HG02623 (cell line): ENCODE measurements at regions not wholly inside any gene's neighbourhood (a gene's known extent, or its start where the extent isn't known, plus 50 kb on each side); places are given as distances from the start of the nearest gene placed in this dataset.

Experiments
- ATAC-seq: cut with Tn5 transposase; IDR thresholded peaks from one replicate; pipeline ENCODE4 v1.9.1; 2021; ENCODE audit warnings: moderate library complexity; ENCODE audit not compliant: unreplicated experiment

GRCh38 chr18:44518666-44519065 lies 162.0 kb upstream of the SETBP1 start:
- no peak for ATAC-seq

- no peak for ATAC-seq
Measured at GRCh38 chr18:44520981-44521667, 159.6 kb upstream of the SETBP1 start.

- no peak for ATAC-seq
Measured at GRCh38 chr18:44521668-44522022, 159.0 kb upstream of the SETBP1 start.

DNA sequence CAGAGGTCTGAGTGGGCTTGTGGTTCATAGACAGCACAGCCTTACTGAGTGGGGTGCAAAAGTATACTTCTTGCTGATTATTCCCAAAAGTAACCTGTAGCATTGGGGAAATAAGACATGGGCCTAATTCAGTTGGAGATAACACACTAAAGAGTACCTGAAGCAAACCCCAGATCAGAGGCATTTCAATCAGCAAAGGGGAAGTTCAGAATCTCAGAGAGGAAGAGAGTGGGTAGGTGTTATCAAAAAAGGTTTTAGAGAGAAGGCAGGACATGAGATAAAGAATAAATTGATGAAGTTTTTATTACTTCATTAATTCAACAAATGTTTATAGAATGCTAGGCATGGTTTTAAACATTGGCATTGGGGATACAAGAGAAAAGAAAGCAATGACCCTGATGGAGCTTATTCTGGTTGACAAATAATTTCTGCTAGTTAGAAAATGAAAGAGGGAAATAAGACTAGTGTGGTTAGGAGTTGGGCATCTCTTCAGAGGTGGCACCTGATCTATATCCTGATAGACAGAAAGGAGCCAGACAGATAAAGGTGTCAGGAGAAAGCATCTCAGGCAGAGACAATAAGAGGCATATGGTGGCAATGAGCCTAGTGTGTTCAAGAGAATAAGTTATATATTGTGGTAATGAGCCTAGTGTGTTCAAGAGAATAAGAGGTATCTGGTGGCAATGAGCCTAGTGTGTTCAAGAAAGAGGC lies 153.8 kb upstream of the SETBP1 start:
- no peak for ATAC-seq

DNA sequence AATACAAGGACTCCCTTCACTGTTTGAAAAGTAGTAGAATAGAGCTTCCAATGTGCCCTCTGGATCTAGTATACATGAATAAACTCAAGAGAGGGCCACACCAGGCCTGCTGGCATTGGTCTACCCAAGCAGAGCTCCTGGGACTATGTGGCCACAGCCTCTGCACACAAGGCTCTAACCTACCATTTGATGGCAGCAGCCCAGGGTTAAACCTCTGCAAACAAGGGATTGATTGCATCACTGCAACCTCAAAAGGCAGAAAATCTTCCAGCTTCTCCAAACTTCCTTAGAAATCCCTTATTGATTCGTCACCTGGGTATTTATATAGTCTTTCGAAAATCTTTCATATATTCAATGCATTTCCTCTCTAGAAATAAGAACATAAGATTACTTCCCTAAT lies 147.6 kb upstream of the SETBP1 start:
- no peak for ATAC-seq

GRCh38 chr18:44536046-44536445 lies 144.6 kb upstream of the SETBP1 start:
- ATAC-seq, result no peak

DNA sequence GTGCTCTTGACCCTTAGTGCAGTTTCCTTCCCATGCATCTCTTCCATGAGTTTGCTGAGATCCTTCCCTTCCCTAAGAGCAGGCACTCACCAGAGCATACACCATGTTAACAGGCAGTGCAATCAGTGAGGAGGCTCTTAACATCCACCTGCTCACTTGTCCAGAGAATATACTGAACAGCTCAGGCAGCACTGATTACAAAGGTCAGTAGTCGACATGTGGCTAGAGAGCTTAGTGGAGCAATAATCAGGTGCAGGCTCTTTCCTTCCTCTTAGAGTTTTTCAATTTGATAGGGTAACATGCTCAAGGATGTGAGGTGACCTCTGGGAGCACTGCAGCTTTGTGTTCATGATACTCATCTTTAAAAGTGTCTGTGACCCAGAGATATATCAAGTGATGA lies 144.1 kb upstream of the SETBP1 start:
- no peak for ATAC-seq

GRCh38 chr18:44537526-44537925 lies 143.2 kb upstream of the SETBP1 start:
- no peak for ATAC-seq

GRCh38 chr18:44539926-44540325 lies 140.8 kb upstream of the SETBP1 start:
- no peak for ATAC-seq

DNA sequence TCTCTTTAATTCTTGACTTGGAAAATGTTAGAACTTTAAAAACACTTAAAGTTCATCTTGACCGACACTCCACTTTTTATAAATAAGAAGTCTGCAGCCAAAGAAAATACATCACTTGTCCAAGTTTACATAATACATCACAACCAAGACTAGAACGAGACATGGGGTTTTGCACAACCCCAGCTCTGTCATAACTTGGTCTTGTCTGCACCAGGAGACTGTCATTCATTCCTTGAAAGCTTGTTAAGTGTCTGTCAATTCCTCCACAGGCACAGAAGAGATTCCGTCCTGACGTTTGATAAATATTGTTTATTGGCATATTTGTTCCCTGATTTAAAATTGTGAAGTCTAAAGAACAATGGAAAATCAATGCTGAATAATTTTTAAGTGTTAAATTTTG lies 139.5 kb upstream of the SETBP1 start:
- no peak for ATAC-seq

GRCh38 chr18:44541781-44542180 lies 138.9 kb upstream of the SETBP1 start:
- ATAC-seq, result no peak

DNA sequence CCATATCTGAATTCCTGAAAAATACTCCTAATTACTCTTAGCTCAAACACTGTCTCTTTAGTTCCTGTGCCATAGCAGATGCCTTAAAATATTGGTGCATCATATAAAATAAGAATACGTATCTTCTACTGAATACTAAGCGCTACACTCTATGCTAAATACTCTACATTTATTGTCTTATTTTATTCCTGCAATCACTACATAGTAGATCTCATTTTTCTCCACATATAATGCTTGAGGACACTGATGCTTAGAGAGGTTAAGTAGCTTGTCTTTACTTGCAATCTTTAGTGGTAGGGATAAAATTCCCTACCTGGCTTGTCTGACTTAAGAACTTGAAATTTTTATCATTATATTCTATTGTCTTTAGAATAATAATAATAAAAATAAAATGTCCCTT lies 137.3 kb upstream of the SETBP1 start:
- ATAC-seq, result no peak

GRCh38 chr18:44545359-44545985 lies 135.2 kb upstream of the SETBP1 start:
- ATAC-seq, result no peak

DNA sequence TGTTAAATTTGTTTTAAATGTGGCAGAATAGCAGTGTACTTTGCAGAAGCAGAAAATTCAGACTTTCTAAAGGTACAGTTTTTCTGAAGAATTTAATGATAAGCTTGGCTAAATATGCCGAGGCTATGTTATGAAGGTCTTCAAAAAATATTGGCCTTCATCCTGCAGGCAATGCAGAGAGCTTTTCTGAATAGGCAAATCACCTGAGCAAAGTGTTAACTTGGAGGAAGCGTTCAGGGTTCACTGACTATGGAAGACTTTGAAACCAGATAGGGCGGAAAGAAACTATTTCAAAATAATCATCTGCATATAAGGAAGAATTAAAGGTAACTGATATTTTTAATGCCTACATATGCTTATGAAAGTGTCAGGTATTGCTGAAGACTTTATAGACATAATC lies 133.7 kb upstream of the SETBP1 start:
- no peak for ATAC-seq

DNA sequence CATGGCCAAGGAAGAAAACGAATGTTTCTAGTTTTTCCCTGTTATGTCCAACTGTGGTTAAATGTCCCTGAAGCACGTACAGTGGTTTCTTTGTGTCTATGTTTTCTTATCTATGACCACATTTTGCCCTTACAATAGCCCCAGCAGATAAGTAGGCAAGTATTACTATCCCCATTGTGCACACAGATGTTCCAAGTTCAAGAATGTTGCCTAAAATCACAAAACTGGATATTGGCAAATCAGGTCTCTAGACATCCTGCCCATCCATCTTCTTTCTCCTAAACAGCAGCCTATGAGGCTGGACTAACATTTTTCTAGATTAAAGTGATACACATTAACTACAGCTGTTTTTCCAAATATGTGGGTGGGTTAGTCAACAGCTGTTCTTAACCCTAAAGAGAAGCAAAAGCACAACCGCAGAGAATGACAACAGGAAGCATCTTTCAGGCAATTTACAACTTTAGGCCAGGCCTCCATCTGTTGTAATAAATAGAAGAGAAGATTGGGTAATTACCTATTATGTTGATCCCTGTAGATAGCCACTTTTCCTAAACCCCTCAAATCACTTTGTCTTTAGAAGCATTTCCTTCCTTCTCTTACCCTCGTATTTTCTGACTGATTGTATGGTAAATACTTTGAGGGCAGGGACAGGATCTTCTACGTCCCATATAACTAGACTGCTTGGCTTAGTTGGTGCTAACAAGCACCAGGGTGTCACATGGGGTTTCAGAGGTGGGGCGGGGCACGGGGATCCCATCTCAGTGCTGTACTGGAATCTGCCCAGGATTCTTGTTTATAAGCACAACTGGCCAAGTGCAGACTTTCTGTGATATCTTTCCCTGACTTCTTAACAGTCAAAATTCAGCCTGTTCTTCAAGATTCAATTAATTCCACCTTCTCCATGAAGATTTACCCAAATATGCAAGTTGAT lies 132.1 kb upstream of the SETBP1 start:
- ATAC-seq, result no peak

- no peak for ATAC-seq
Measured at GRCh38 chr18:44552706-44553105, 128.0 kb upstream of the SETBP1 start.

GRCh38 chr18:44556296-44556695 lies 124.4 kb upstream of the SETBP1 start:
- ATAC-seq, result no peak

DNA sequence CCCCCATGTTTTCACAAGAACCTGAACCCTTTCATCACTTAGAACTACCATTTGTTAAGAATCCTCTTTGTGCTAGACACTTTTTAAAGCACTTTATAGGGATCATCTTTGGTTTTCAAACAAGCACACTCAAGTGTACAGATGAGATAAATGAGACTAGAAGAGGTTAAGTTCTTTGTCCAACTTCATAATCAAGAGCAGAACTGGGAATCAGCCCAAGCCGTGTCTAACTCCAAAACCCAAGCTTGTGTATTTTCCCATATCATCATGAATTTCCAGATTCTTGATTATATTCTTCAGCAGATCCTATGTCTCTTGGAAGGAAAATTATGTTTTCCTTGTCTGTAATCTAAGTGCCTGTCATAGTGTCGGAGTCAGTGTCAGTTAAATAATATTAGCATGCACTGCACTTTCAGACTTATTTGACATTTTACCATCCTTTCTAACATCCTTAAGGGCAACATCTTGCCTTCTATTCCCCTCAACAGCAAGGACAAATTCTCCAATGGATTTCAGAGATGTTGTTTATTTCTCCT lies 123.0 kb upstream of the SETBP1 start:
- ATAC-seq, result no peak

GRCh38 chr18:44558767-44559166 lies 121.9 kb upstream of the SETBP1 start:
- ATAC-seq, result no peak

- ATAC-seq, result no peak
Measured at GRCh38 chr18:44562986-44563385, 117.7 kb upstream of the SETBP1 start.

GRCh38 chr18:44564922-44565321 lies 115.8 kb upstream of the SETBP1 start:
- no peak for ATAC-seq
